ENCODE measurements at regions not wholly inside any gene's neighbourhood (a gene's known extent, or its start where the extent isn't known, plus 50 kb on each side); places are given as distances from the start of the nearest gene placed in this dataset.

DNA sequence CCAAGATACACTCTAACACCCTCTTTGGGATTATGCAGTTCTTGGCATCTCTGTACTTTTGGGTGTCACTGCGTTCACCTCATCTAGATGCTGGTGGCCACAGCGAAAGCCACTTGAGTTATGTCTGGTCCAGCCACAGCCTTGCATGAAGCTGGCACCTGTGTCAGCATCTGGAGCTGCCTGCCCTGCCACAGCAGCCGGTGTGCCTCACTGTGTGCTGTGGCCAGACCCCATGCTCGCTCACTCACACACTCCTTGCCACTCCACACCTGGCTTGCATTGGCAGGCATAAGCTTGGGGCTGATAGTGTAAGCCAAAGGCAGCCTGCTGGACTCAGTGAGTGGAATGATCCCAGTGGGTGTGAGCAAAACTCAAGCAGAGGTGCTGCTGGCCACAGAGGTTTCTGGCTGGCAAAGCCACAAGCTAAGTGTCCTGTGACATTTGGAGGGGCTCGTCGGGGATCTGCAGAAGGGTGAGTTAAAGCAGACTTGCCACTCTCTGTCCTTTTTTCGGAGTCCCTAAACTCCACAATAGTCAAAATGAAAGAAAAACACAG is 442.7 kb upstream of the CDH8 start:
- Mint-ChIP-seq H3K36me3 (no peaks in the 10 kb centered on the region), H3K4me3 (no peak overlapping the region), H3K27me3 (ENCODE audit: low read depth) (no peaks in the 10 kb centered on the region), H3K9me3 (peaks cover 4% of the 10 kb centered on the region), H3K4me1 (no peaks in the 10 kb centered on the region), H3K27ac (no peak overlapping the region)
- TF ChIP-seq CTCF (IDR thresholded peaks at IDR 0.05; ENCODE audit: unreplicated experiment) = no peak
- no peak for DNase-seq (ENCODE audit: low spot score in 2 of 2, unreplicated experiment in 2 of 2)

DNA sequence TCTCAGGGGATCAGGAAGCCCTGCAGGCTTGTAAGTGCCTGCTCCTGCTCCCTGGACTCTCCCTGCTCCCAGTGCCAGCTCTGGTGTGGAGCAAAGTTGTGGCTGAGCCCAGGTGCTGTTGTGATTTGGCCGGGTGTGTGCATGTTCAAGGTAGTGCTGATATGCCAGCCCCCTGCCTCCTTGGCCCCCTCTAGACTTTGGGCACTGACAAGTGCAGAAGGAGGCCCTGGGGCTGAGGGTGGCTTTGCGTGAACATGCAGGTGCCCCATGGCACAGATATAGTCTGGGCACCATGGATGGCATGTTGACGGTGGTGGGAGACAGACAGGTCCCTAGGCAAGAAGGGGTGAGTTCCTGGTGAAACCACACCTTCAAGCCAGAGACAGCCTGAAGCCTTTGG is 441.6 kb upstream of the CDH8 start:
- H3K9me3 Mint-ChIP-seq = peaks cover 10% of the 10 kb centered on the region
- no peak overlapping the region for H3K4me3 Mint-ChIP-seq
- DNase-seq (ENCODE audit: low spot score in 2 of 2, unreplicated experiment in 2 of 2) = no peak
- H3K27me3 Mint-ChIP-seq (ENCODE audit: low read depth) = no peaks in the 10 kb centered on the region
- TF ChIP-seq CTCF (IDR thresholded peaks at IDR 0.05; ENCODE audit: unreplicated experiment) = no peak
- no peaks in the 10 kb centered on the region for H3K36me3 Mint-ChIP-seq
- no peaks in the 10 kb centered on the region for H3K4me1 Mint-ChIP-seq
- H3K27ac Mint-ChIP-seq = no peak overlapping the region

- Mint-ChIP-seq H3K9me3 (peaks cover 29% of the 10 kb centered on the region), H3K27ac (no peak overlapping the region), H3K4me3 (no peak overlapping the region), H3K36me3 (no peaks in the 10 kb centered on the region), H3K4me1 (no peaks in the 10 kb centered on the region), H3K27me3 (ENCODE audit: low read depth) (no peaks in the 10 kb centered on the region)
- no peak for DNase-seq (ENCODE audit: low spot score in 2 of 2, unreplicated experiment in 2 of 2)
- no peak for TF ChIP-seq CTCF (IDR thresholded peaks at IDR 0.05; ENCODE audit: unreplicated experiment)
These were observed 439.3 kb upstream of the CDH8 start for GRCh38 chr16:62475573-62475972.

DNA sequence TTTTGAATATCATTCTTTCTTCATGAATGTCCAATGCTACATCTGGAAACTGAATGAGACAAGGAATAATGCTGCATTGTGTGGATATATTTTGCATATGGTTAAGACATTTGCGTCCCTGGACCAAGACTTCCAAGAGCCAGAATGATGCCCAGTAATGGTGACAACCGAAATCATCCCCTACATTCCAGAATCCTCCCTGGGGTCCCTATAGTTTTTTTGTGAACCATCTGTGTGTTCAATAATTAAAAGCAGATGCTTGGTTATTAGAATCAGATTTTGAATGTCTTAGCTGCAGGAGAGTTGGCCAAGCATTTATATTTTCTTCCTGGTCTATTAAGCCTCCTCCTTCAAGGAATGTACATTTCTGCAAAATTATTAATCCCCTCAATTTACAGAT is 426.7 kb upstream of the CDH8 start:
- Mint-ChIP-seq H3K27ac (no peak overlapping the region), H3K9me3 (peaks cover 33% of the 10 kb centered on the region)

DNA sequence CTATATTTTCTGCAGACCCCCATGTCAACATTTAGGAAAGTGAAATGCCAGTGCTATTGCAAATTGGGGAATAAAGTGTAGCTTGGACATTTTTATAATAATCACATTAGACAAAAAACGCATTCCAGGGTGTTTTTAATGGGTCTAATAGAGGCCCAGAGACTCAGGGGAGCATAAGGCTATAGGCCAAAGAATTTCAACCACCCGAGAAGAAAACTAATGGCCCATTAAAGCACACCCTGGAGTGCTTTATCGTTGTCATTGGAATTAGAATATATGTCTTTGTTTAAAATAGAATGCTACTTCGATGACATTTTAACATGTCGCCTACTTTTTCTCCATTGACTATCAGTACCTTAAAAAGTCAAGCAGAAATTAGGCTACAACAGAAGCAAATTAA is 414.1 kb upstream of the CDH8 start:
- Mint-ChIP-seq H3K9me3 (no peaks in the 10 kb centered on the region), H3K27me3 (ENCODE audit: low read depth) (no peaks in the 10 kb centered on the region), H3K36me3 (no peaks in the 10 kb centered on the region), H3K4me1 (peaks cover 8% of the 10 kb centered on the region), H3K4me3 (no peak overlapping the region), H3K27ac (no peak overlapping the region)
- TF ChIP-seq CTCF (IDR thresholded peaks at IDR 0.05; ENCODE audit: unreplicated experiment) = no peak
- no peak for DNase-seq (ENCODE audit: low spot score in 2 of 2, unreplicated experiment in 2 of 2)

More for the DNA sequence above, 426.7 kb upstream of the CDH8 start:
- Mint-ChIP-seq H3K36me3 (no peaks in the 10 kb centered on the region), H3K4me3 (no peak overlapping the region), H3K27me3 (ENCODE audit: low read depth) (no peaks in the 10 kb centered on the region), H3K4me1 (no peaks in the 10 kb centered on the region)
- TF ChIP-seq CTCF (IDR thresholded peaks at IDR 0.05; ENCODE audit: unreplicated experiment) = no peak
- DNase-seq (ENCODE audit: low spot score in 2 of 2, unreplicated experiment in 2 of 2) = no peak

GRCh38 chr16:62445909-62446308 is 409.7 kb upstream of the CDH8 start:
- Mint-ChIP-seq H3K9me3 (peaks cover 26% of the 10 kb centered on the region), H3K4me3 (no peak overlapping the region), H3K4me1 (peaks cover 11% of the 10 kb centered on the region), H3K27me3 (ENCODE audit: low read depth) (no peaks in the 10 kb centered on the region), H3K36me3 (peaks cover 2% of the 10 kb centered on the region), H3K27ac (no peak overlapping the region)
- TF ChIP-seq CTCF (IDR thresholded peaks at IDR 0.05; ENCODE audit: unreplicated experiment) = no peak
- DNase-seq (ENCODE audit: low spot score in 2 of 2, unreplicated experiment in 2 of 2) = no peak

All from mesothelial cell of epicardium (in vitro differentiated cells).